Erythroblast (primary cell): ENCODE measurements at regions not wholly inside any gene's neighbourhood (a gene's known extent, or its start where the extent isn't known, plus 50 kb on each side); places are given as distances from the start of the nearest gene placed in this dataset.

Source experiments
- GATA1 ChIP-seq: IDR thresholded peaks from 2 replicates; pipeline ENCODE4 v1.6.1; 2011; ENCODE audit warnings: low read depth, mild to moderate bottlenecking, control low read depth, low read length, moderate library complexity
- POLR2A ChIP-seq: IDR thresholded peaks from 2 replicates; pipeline ENCODE4 v1.6.1; 2011; ENCODE audit warnings: mild to moderate bottlenecking, low read length

DNA sequence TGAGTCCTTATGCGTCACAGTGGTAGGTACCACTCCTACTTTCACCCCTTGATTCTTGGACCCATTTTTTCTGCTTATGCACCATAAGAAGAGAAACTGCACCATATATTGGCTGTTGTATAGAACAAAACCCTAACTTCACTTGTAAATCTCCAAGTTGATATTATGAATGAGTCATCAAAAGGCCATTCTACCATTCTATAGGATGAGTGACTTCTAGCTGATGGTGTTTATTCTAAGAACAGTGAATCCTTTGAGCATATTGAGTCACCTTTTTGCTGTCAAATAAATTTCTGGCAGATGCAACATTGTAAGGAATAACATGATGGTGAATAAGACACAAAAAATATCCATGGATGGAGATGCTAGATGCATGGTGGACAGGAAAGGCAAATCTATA, 57.7 kb downstream of the POLR1D start:
- no peak for TF ChIP-seq POLR2A
- TF ChIP-seq GATA1: no peak
